ENCODE measurements at regions not wholly inside any gene's neighbourhood (a gene's known extent, or its start where the extent isn't known, plus 50 kb on each side); places are given as distances from the start of the nearest gene placed in this dataset.

- TF ChIP-seq EZH2 (optimal IDR thresholded peaks at IDR 0.05; ENCODE audit: low read depth, low read length) (no peak), CTCF (IDR thresholded peaks at IDR 0.05; ENCODE audit: low read length) (no peak), EZH2phosphoT487 (IDR thresholded peaks at IDR 0.05; ENCODE audit: low read length) (no peak)
Observed at GRCh38 chr18:56493531-56493930, 144.9 kb downstream of the TXNL1 start.

All from MM.1S (cell line).